Activated CD4-positive, CD25-positive, alpha-beta regulatory T cell treated with anti-CD3 and anti-CD28 coated beads, Interleukin-2, amount 50 U/mL, for 24 hours (primary cell): ENCODE measurements at regions not wholly inside any gene's neighbourhood (a gene's known extent, or its start where the extent isn't known, plus 50 kb on each side); places are given as distances from the start of the nearest gene placed in this dataset.
A peak's percentile ranks its signal among the peaks of the same experiment; 100 is the strongest.

ENCODE experiments used
- ATAC-seq, 2 donors: fragments of 150-1000 bp; cut with Tn5 transposase; one replicate each; pipeline ENCODE4 v1.10.0; 2021; ENCODE audit warnings: mild to moderate bottlenecking in 1 of 2, moderate library complexity in 1 of 2

GRCh38 chr2:16561676-16562075 is 104.0 kb downstream of the CYRIA start:
- no peak for ATAC-seq

- ATAC-seq: no peak
Measured at GRCh38 chr2:16561251-16561650, 104.4 kb downstream of the CYRIA start.

- ATAC-seq: no peak
Measured at GRCh38 chr2:16559278-16560067, 106.2 kb downstream of the CYRIA start.

GRCh38 chr2:16554060-16554583 is 111.5 kb downstream of the CYRIA start:
- ATAC-seq: no peak

- no peak for ATAC-seq
Measured at GRCh38 chr2:16553226-16553625, 112.4 kb downstream of the CYRIA start.

- no peak for ATAC-seq
Measured at GRCh38 chr2:16552202-16552601, 113.4 kb downstream of the CYRIA start.

- ATAC-seq: no peak
Measured at GRCh38 chr2:16548036-16548435, 117.6 kb downstream of the CYRIA start.

- ATAC-seq: no peak
Measured at GRCh38 chr2:16546128-16546754, 119.4 kb downstream of the CYRIA start.

GRCh38 chr2:16538707-16539106 is 126.9 kb downstream of the CYRIA start:
- ATAC-seq: no peak

GRCh38 chr2:16537347-16537746 is 128.3 kb downstream of the CYRIA start:
- ATAC-seq: no peak

- no peak for ATAC-seq
Measured at GRCh38 chr2:16526193-16526592, 139.4 kb downstream of the CYRIA start.

GRCh38 chr2:16525265-16525887 is 140.3 kb downstream of the CYRIA start:
- ATAC-seq: no peak

- no peak for ATAC-seq
Measured at GRCh38 chr2:16523711-16524110, 141.9 kb downstream of the CYRIA start.

- ATAC-seq: no peak
Measured at GRCh38 chr2:16522031-16522831, 143.4 kb downstream of the CYRIA start.

- ATAC-seq: no peak
Measured at GRCh38 chr2:16520891-16521290, 144.7 kb downstream of the CYRIA start.

GRCh38 chr2:16515696-16516095 is 149.9 kb downstream of the CYRIA start:
- ATAC-seq: no peak

- no peak for ATAC-seq
Measured at GRCh38 chr2:16513626-16514025, 152.0 kb downstream of the CYRIA start.

- ATAC-seq: no peak
Measured at GRCh38 chr2:16511041-16511440, 154.6 kb downstream of the CYRIA start.

GRCh38 chr2:16509042-16509441 is 156.6 kb downstream of the CYRIA start:
- no peak for ATAC-seq

GRCh38 chr2:16508490-16508851 is 157.2 kb downstream of the CYRIA start:
- no peak for ATAC-seq

GRCh38 chr2:16507655-16508489 is 157.8 kb downstream of the CYRIA start:
- ATAC-seq: peak in 1 of 2 donors; percentile 28

- no peak for ATAC-seq
Measured at GRCh38 chr2:16506366-16506765, 159.3 kb downstream of the CYRIA start.
